ENCODE measurements at regions not wholly inside any gene's neighbourhood (a gene's known extent, or its start where the extent isn't known, plus 50 kb on each side); places are given as distances from the start of the nearest gene placed in this dataset.

- no peaks in the 10 kb centered on the region for H3F3A ChIP-seq (ENCODE audit: low read length, unreplicated experiment)
- H4K20me1 ChIP-seq (ENCODE audit: low read length), result no peaks in the 10 kb centered on the region
- no peak overlapping the region for H3K4me2 ChIP-seq (ENCODE audit: low read length)
- H3K36me3 ChIP-seq (ENCODE audit: low read depth, low read length), result no peaks in the 10 kb centered on the region
- CTCF ChIA-PET, result no interaction called here
- H3K4me1 ChIP-seq (ENCODE audit: insufficient read depth, low read length), result no peaks in the 10 kb centered on the region
- no peak overlapping the region for H3K27ac ChIP-seq (ENCODE audit: low read length)
- no peak overlapping the region for H2AFZ ChIP-seq (ENCODE audit: low read length)
- DNase-seq (no peak), ATAC-seq (no peak)
- no peaks in the 10 kb centered on the region for H3K9me2 ChIP-seq (replicated peaks; ENCODE audit: low read length)
- H3K9me3 ChIP-seq (ENCODE audit: low read length), result no peaks in the 10 kb centered on the region
- intact Hi-C loops (cut with micrococcal nuclease), result no loop called here
- H3K79me2 ChIP-seq (ENCODE audit: low read length), result no peaks in the 10 kb centered on the region
- peaks cover 64% of the 10 kb centered on the region for H3K27me3 ChIP-seq (ENCODE audit: low read length)
- no peak overlapping the region for H3K4me3 ChIP-seq (ENCODE audit: low read length)
- H3K9ac ChIP-seq (ENCODE audit: low read length), result no peak overlapping the region
- BruUV-seq (replicated peaks), result no TSS peak
- TF ChIP-seq EZH2 (IDR thresholded peaks at IDR 0.05; ENCODE audit: low read length, unreplicated experiment), result no peak
- TF ChIP-seq EZH2phosphoT487 (IDR thresholded peaks at IDR 0.05; ENCODE audit: borderline replicate concordance, low read length), result no peak
- no peak for TF ChIP-seq CTCF (conservative IDR thresholded peaks at IDR 0.05; ENCODE audit: low read depth, low read length)
- POLR2A ChIA-PET (ENCODE audit: unreplicated experiment), result no interaction called here
Measured at GRCh38 chr21:32083197-32083596, 195.7 kb downstream of the MIS18A start.

- peaks cover 71% of the 10 kb centered on the region for H3K27me3 ChIP-seq (ENCODE audit: low read length)
- ATAC-seq, result no peak
- H3K9me2 ChIP-seq (replicated peaks; ENCODE audit: low read length), result no peaks in the 10 kb centered on the region
- H3K27ac ChIP-seq (ENCODE audit: low read length), result no peak overlapping the region
- no TSS peak for BruUV-seq (replicated peaks)
- DNase-seq, result no peak
- H3K4me2 ChIP-seq (ENCODE audit: low read length), result no peak overlapping the region
- H3F3A ChIP-seq (ENCODE audit: low read length, unreplicated experiment), result no peaks in the 10 kb centered on the region
- TF ChIP-seq CTCF (conservative IDR thresholded peaks at IDR 0.05; ENCODE audit: low read depth, low read length), result no peak
- no peak for TF ChIP-seq EZH2phosphoT487 (IDR thresholded peaks at IDR 0.05; ENCODE audit: borderline replicate concordance, low read length)
- TF ChIP-seq EZH2 (IDR thresholded peaks at IDR 0.05; ENCODE audit: low read length, unreplicated experiment), result no peak
- no peaks in the 10 kb centered on the region for H3K4me1 ChIP-seq (ENCODE audit: insufficient read depth, low read length)
- no peaks in the 10 kb centered on the region for H3K79me2 ChIP-seq (ENCODE audit: low read length)
- ChIA-PET POLR2A (ENCODE audit: unreplicated experiment) (no interaction called here), CTCF (no interaction called here)
- H4K20me1 ChIP-seq (ENCODE audit: low read length), result no peaks in the 10 kb centered on the region
- intact Hi-C loops (cut with micrococcal nuclease), result no loop called here
- H2AFZ ChIP-seq (ENCODE audit: low read length), result no peak overlapping the region
- H3K36me3 ChIP-seq (ENCODE audit: low read depth, low read length), result no peaks in the 10 kb centered on the region
- H3K9ac ChIP-seq (ENCODE audit: low read length), result no peak overlapping the region
- H3K4me3 ChIP-seq (ENCODE audit: low read length), result no peak overlapping the region
- H3K9me3 ChIP-seq (ENCODE audit: low read length), result no peaks in the 10 kb centered on the region
Measured at GRCh38 chr21:32082466-32082865, 196.4 kb downstream of the MIS18A start.

- H3K9me2 ChIP-seq (replicated peaks; ENCODE audit: low read length), result no peaks in the 10 kb centered on the region
- no peaks in the 10 kb centered on the region for H3K9me3 ChIP-seq (ENCODE audit: low read length)
- no peak for TF ChIP-seq EZH2phosphoT487 (IDR thresholded peaks at IDR 0.05; ENCODE audit: borderline replicate concordance, low read length)
- TF ChIP-seq EZH2 (IDR thresholded peaks at IDR 0.05; ENCODE audit: low read length, unreplicated experiment), result no peak
- TF ChIP-seq CTCF (conservative IDR thresholded peaks at IDR 0.05; ENCODE audit: low read depth, low read length), result no peak
- ATAC-seq (no peak), DNase-seq (no peak)
- peaks cover 87% of the 10 kb centered on the region for H3K27me3 ChIP-seq (ENCODE audit: low read length)
- H3F3A ChIP-seq (ENCODE audit: low read length, unreplicated experiment), result no peaks in the 10 kb centered on the region
- H3K4me2 ChIP-seq (ENCODE audit: low read length), result no peak overlapping the region
- no peaks in the 10 kb centered on the region for H3K79me2 ChIP-seq (ENCODE audit: low read length)
- H4K20me1 ChIP-seq (ENCODE audit: low read length), result no peaks in the 10 kb centered on the region
- POLR2A ChIA-PET (ENCODE audit: unreplicated experiment), result interaction anchor here (0.8 kb wide), 1 partner anchor 1029 kb away, joined by 3 read pairs; no protein-coding TSS in a partner anchor
- H3K27ac ChIP-seq (ENCODE audit: low read length), result no peak overlapping the region
- H3K4me1 ChIP-seq (ENCODE audit: insufficient read depth, low read length), result no peaks in the 10 kb centered on the region
- H2AFZ ChIP-seq (ENCODE audit: low read length), result no peak overlapping the region
- no peak overlapping the region for H3K9ac ChIP-seq (ENCODE audit: low read length)
- intact Hi-C loops (cut with micrococcal nuclease), result no loop called here
- no peak overlapping the region for H3K4me3 ChIP-seq (ENCODE audit: low read length)
- CTCF ChIA-PET, result no interaction called here
- no peaks in the 10 kb centered on the region for H3K36me3 ChIP-seq (ENCODE audit: low read depth, low read length)
- no TSS peak for BruUV-seq (replicated peaks)
Measured at GRCh38 chr21:32073593-32073992, 200.8 kb downstream of the HUNK start.
